Duodenal mucosa (tissue), 2 donors: ENCODE measurements at regions not wholly inside any gene's neighbourhood (a gene's known extent, or its start where the extent isn't known, plus 50 kb on each side); places are given as distances from the start of the nearest gene placed in this dataset.

Experiments
- H3K27ac ChIP-seq: one replicate; pipeline ENCODE4 v1.7.0; 2013; ENCODE audit warnings: low read depth, low read length
- H3K27me3 ChIP-seq, 2 donors: one replicate each; pipeline ENCODE4 v1.7.0; 2013; ENCODE audit warnings: low read length in 2 of 2, control low read depth in 1 of 2; ENCODE audit not compliant: insufficient read depth in 2 of 2, control insufficient read depth in 1 of 2
- H3K36me3 ChIP-seq, 2 donors: one replicate each; pipeline ENCODE4 v1.7.0; 2013; ENCODE audit warnings: low read length in 2 of 2, control low read depth in 1 of 2; ENCODE audit not compliant: insufficient read depth in 2 of 2, control insufficient read depth in 1 of 2
- H3K4me1 ChIP-seq, 2 donors: one replicate each; pipeline ENCODE4 v1.7.0; 2013; ENCODE audit warnings: low read length in 2 of 2, control low read depth in 1 of 2; ENCODE audit not compliant: insufficient read depth in 2 of 2, control insufficient read depth in 1 of 2
- H3K4me3 ChIP-seq, 2 donors: one replicate each; pipeline ENCODE4 v1.7.0; 2013; ENCODE audit warnings: low read length in 2 of 2, low read depth in 1 of 2
- H3K9ac ChIP-seq, 2 donors: one replicate each; pipeline ENCODE4 v1.7.0; 2013; ENCODE audit warnings: low read length in 2 of 2, low read depth in 1 of 2
- H3K9me3 ChIP-seq, 2 donors: one replicate each; pipeline ENCODE4 v1.7.0; 2013; ENCODE audit warnings: low read length in 2 of 2, control low read depth in 1 of 2; ENCODE audit not compliant: control insufficient read depth in 1 of 2

GRCh38 chr3:78123058-78123457, 1083.2 kb downstream of the ROBO2 start:
- no peaks in the 10 kb centered on the region for H3K4me1 ChIP-seq
- H3K36me3 ChIP-seq: no peaks in the 10 kb centered on the region
- H3K4me3 ChIP-seq: no peak overlapping the region
- no peaks in the 10 kb centered on the region for H3K9me3 ChIP-seq
- H3K27ac ChIP-seq: no peak overlapping the region
- no peaks in the 10 kb centered on the region for H3K27me3 ChIP-seq
- H3K9ac ChIP-seq: no peak overlapping the region

DNA sequence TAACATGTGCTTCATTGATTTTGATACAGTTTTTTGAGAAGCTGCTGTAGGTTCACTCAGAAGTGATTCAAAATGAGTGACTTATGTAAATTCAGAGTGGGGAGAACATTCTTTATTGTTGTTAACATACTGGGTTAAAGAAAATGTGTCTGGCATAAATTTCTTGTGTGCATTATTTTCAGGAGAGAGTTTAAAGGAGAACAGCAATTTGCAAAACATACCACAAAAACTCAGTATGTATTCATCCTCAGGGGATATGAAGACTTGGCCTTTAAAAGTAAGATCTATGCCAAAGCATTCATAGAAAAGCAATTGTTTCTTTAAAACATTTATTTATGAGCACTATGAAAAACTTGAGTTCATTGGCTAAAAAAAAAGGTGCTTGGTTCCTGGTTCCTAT, 1089.8 kb downstream of the ROBO2 start:
- Histone ChIP-seq H3K4me1 (no peaks in the 10 kb centered on the region), H3K36me3 (no peaks in the 10 kb centered on the region), H3K27me3 (no peaks in the 10 kb centered on the region), H3K9me3 (no peaks in the 10 kb centered on the region), H3K9ac (no peak overlapping the region), H3K4me3 (no peak overlapping the region), H3K27ac (no peak overlapping the region)

DNA sequence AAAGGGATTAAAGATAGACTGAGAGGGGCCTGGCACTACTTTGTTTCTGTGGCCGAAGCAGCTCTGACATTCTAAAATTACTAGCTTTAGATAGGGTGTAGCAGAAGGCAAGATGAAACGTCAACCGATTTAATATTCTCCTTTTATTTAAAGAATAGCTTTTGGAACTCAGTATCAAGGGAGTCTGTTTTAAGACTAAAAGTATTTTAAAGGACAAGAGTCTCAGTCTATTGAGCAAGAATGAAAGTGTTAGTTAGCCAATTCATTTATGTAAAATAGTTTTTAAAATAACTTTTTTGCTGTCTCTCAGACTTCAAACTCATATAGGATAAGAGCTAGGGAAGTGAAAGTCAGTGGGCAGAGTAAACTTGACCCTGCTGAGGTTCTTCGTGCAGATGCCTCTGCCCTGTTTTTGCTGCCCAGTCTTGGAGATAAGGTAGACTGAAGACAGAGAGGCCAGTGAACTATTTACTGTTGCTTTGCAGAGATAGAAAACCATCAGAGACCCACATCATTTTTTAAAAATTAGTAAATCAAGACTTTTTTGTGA, 1090.9 kb downstream of the ROBO2 start:
- no peak overlapping the region for H3K27ac ChIP-seq
- no peak overlapping the region for H3K9ac ChIP-seq
- H3K4me1 ChIP-seq: no peaks in the 10 kb centered on the region
- no peaks in the 10 kb centered on the region for H3K9me3 ChIP-seq
- no peak overlapping the region for H3K4me3 ChIP-seq
- no peaks in the 10 kb centered on the region for H3K27me3 ChIP-seq
- H3K36me3 ChIP-seq: no peaks in the 10 kb centered on the region

- H3K9me3 ChIP-seq: no peaks in the 10 kb centered on the region
- H3K27me3 ChIP-seq: no peaks in the 10 kb centered on the region
- H3K4me1 ChIP-seq: no peaks in the 10 kb centered on the region
- no peak overlapping the region for H3K9ac ChIP-seq
- H3K27ac ChIP-seq: no peak overlapping the region
- no peak overlapping the region for H3K4me3 ChIP-seq
- H3K36me3 ChIP-seq: no peaks in the 10 kb centered on the region
Measured at GRCh38 chr3:78134496-78134895, 1094.6 kb downstream of the ROBO2 start.

- Histone ChIP-seq H3K36me3 (no peaks in the 10 kb centered on the region), H3K4me3 (no peak overlapping the region), H3K4me1 (no peaks in the 10 kb centered on the region), H3K9me3 (no peaks in the 10 kb centered on the region), H3K27me3 (no peaks in the 10 kb centered on the region), H3K27ac (no peak overlapping the region), H3K9ac (no peak overlapping the region)
Measured at GRCh38 chr3:78139166-78139565, 1099.3 kb downstream of the ROBO2 start.

DNA sequence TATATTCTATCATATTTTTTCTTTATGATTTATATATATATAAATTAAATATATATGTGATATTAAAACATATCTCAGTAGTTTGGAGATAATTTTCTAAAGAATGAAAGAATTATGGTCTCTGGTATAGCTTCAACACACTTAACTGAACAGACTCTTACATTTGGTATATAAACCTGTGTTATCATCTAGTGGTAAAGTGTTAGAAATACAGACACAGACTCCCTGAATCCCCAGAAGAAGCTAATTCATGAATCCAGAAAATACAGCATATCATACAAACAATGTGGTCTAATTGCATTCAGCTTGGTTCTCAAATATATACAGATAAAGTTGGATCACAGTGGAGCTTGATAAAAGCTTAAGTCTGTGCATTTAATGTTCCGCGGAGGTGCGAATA, 1100.4 kb downstream of the ROBO2 start:
- H3K27ac ChIP-seq: no peak overlapping the region
- no peaks in the 10 kb centered on the region for H3K4me1 ChIP-seq
- no peaks in the 10 kb centered on the region for H3K36me3 ChIP-seq
- H3K27me3 ChIP-seq: no peaks in the 10 kb centered on the region
- H3K4me3 ChIP-seq: no peak overlapping the region
- no peak overlapping the region for H3K9ac ChIP-seq
- H3K9me3 ChIP-seq: no peaks in the 10 kb centered on the region

- no peaks in the 10 kb centered on the region for H3K36me3 ChIP-seq
- H3K4me3 ChIP-seq: no peak overlapping the region
- no peak overlapping the region for H3K9ac ChIP-seq
- no peaks in the 10 kb centered on the region for H3K9me3 ChIP-seq
- H3K4me1 ChIP-seq: no peaks in the 10 kb centered on the region
- H3K27ac ChIP-seq: no peak overlapping the region
- no peaks in the 10 kb centered on the region for H3K27me3 ChIP-seq
Measured at GRCh38 chr3:78140866-78141265, 1101.0 kb downstream of the ROBO2 start.

DNA sequence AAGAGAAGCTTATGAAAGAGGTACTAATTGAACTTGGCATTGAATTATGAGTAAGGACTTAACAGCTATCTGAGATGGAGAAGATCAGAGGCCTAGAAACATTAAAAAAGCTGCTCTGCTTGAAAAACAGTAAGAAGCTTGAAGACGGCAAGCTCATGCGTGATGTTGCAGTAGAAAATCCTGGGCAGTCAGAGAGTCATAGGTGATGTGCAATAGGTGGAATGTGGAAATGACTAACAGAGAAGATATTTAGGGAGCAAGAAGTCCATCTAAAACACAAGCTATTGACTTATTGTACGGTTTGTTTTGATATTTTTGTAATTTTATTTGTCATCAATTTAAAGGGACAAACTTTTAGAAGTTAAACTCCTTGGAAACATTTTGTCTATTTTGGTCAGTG, 1101.4 kb downstream of the ROBO2 start:
- Histone ChIP-seq H3K36me3 (no peaks in the 10 kb centered on the region), H3K9me3 (no peaks in the 10 kb centered on the region), H3K4me3 (no peak overlapping the region), H3K9ac (no peak overlapping the region), H3K27ac (no peak overlapping the region), H3K4me1 (no peaks in the 10 kb centered on the region), H3K27me3 (no peaks in the 10 kb centered on the region)

DNA sequence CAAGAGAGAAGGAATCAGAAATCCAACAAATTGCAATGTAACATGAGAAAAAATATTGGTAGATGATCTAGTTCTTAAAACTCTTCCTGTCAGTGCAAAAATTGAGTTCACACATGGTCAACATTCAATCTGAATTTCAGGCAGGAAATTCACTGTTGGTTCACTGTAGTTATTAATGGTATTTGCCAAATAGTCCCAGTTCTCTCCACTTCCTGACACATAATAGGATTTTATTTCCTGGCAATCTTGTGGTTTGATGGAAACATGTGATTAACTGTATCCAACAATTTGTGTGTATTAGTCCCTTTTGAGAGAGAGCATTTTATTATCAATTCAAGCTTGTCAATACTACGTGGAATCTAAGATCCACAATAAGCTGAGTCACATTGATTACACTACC, 1103.1 kb downstream of the ROBO2 start:
- H3K36me3 ChIP-seq: no peaks in the 10 kb centered on the region
- no peak overlapping the region for H3K27ac ChIP-seq
- no peaks in the 10 kb centered on the region for H3K4me1 ChIP-seq
- H3K9me3 ChIP-seq: no peaks in the 10 kb centered on the region
- no peak overlapping the region for H3K4me3 ChIP-seq
- no peaks in the 10 kb centered on the region for H3K27me3 ChIP-seq
- no peak overlapping the region for H3K9ac ChIP-seq

GRCh38 chr3:78148986-78149717, 1109.3 kb downstream of the ROBO2 start:
- no peak overlapping the region for H3K27ac ChIP-seq
- H3K9ac ChIP-seq: no peak overlapping the region
- no peaks in the 10 kb centered on the region for H3K27me3 ChIP-seq
- H3K9me3 ChIP-seq: no peaks in the 10 kb centered on the region
- no peak overlapping the region for H3K4me3 ChIP-seq
- H3K4me1 ChIP-seq: no peaks in the 10 kb centered on the region
- no peaks in the 10 kb centered on the region for H3K36me3 ChIP-seq
